Neutrophil (primary cell): ENCODE measurements at regions not wholly inside any gene's neighbourhood (a gene's known extent, or its start where the extent isn't known, plus 50 kb on each side); places are given as distances from the start of the nearest gene placed in this dataset.

Source experiments
- H3K27ac ChIP-seq: fragments of 200-600 bp; sonication (generic); 2 replicates; pipeline ENCODE4 v1.5.1; 2016; ENCODE audit warnings: mild to moderate bottlenecking, moderate library complexity
- H3K27me3 ChIP-seq: fragments of 200-600 bp; sonication (generic); 2 replicates; pipeline ENCODE4 v1.6.0; 2016; ENCODE audit warnings: mild to moderate bottlenecking
- H3K36me3 ChIP-seq: fragments of 200-600 bp; sonication (generic); 2 replicates; pipeline ENCODE4 v1.5.1; 2017
- H3K4me1 ChIP-seq, 2 experiments: fragments of 200-600 bp in 1 of 2; sonication (generic) in 1 of 2; 1 replicate in 1 of 2; 2 replicates in 1 of 2; pipeline versions ENCODE4 v1.5.1 to v1.6.1; 2013 to 2016; ENCODE audit warnings: low read depth in 1 of 2, low read length in 1 of 2, mild to moderate bottlenecking in 1 of 2, moderate library complexity in 1 of 2; ENCODE audit not compliant: control insufficient read depth in 1 of 2, insufficient read depth in 1 of 2
- H3K4me3 ChIP-seq, 2 experiments: fragments of 200-600 bp in 1 of 2; sonication (generic) in 1 of 2; 1 replicate in 1 of 2; 2 replicates in 1 of 2; pipeline ENCODE4 v1.5.1; 2013 to 2016; ENCODE audit warnings: low read depth in 1 of 2, low read length in 1 of 2, mild to moderate bottlenecking in 1 of 2, moderate library complexity in 1 of 2
- H3K9me3 ChIP-seq: fragments of 200-600 bp; sonication (generic); 2 replicates; pipeline ENCODE4 v1.5.1; 2016
- TF ChIP-seq, protein P1 (sequence below): fragments of 200-600 bp; sonication (generic); IDR thresholded peaks from 2 replicates; pipeline ENCODE4 v1.5.1; 2016; ENCODE audit warnings: antibody characterized with exemption

DNA sequence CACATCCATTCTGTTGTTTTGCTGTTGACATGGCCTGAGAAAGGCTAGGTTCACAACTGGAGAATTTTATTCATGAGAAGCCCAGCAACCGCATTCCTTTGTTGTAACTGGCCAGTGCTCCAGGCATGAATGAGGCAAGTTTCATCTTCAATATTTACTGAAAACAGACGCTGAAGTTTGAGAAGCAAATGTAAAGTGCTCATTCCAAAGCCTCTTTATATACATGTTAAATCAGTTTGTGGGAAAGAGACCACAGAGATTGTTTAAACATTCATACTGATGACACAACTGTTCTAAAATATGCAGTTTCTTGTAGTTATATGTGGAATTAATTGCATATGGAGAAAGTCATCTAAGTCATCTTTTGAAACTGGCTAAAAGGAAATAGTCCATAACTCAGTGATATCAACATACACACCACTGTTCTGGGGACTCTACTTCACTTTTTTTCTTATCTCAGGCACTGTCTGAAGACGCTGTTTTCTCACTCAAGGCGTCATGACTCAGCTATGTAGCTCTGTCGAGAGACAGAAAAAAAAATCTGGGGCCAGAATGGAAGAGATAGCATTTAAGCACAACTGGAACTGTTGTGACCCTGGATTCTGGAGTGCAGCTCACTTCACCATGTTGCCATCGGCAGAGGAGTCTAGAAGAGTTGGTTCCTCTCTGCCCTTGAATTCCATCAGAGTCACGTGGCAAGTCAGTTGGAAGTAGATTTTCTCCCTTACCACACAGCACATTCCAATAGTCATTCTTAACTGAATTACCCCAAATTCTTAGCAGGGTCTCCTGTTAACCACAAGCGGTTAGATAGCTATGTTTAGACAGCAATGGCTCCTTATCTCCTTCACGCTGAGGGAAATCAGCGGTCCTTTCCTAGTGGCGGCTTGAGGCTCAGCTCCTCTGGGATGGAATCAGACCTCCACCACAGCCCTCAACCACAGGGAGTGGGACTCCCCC lies 258.4 kb upstream of the HMGA2 start:
- Histone ChIP-seq H3K27me3 (peaks cover 23% of the 10 kb centered on the region), H3K4me3 (no peak overlapping the region), H3K9me3 (no peaks in the 10 kb centered on the region), H3K4me1 (no peaks in the 10 kb centered on the region), H3K36me3 (no peaks in the 10 kb centered on the region), H3K27ac (no peak overlapping the region)
- TF ChIP-seq, protein P1, sequence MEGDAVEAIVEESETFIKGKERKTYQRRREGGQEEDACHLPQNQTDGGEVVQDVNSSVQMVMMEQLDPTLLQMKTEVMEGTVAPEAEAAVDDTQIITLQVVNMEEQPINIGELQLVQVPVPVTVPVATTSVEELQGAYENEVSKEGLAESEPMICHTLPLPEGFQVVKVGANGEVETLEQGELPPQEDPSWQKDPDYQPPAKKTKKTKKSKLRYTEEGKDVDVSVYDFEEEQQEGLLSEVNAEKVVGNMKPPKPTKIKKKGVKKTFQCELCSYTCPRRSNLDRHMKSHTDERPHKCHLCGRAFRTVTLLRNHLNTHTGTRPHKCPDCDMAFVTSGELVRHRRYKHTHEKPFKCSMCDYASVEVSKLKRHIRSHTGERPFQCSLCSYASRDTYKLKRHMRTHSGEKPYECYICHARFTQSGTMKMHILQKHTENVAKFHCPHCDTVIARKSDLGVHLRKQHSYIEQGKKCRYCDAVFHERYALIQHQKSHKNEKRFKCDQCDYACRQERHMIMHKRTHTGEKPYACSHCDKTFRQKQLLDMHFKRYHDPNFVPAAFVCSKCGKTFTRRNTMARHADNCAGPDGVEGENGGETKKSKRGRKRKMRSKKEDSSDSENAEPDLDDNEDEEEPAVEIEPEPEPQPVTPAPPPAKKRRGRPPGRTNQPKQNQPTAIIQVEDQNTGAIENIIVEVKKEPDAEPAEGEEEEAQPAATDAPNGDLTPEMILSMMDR = no peak

DNA sequence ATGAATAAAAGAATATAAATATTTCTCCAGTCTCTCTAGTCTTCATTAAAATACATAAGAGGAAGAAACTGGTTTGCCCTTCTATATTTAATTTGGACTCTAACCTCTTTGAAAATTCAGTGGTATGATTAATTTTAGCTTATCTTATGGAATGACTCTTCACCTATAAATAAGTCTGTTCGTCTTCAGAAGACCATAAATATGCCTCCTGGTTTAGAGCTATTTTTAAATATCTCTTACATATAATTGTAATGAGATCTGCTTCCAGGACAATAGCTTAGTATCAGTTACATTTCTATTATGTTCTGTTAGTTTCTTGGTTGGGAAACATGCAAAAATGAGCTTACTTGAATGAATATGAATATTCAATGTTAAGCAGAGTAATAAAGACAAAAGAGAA lies 257.5 kb upstream of the HMGA2 start:
- TF ChIP-seq, protein P1 = no peak
- Histone ChIP-seq H3K4me3 (no peak overlapping the region), H3K36me3 (no peaks in the 10 kb centered on the region), H3K27ac (no peak overlapping the region), H3K27me3 (peaks cover 19% of the 10 kb centered on the region), H3K4me1 (no peaks in the 10 kb centered on the region), H3K9me3 (no peaks in the 10 kb centered on the region)

DNA sequence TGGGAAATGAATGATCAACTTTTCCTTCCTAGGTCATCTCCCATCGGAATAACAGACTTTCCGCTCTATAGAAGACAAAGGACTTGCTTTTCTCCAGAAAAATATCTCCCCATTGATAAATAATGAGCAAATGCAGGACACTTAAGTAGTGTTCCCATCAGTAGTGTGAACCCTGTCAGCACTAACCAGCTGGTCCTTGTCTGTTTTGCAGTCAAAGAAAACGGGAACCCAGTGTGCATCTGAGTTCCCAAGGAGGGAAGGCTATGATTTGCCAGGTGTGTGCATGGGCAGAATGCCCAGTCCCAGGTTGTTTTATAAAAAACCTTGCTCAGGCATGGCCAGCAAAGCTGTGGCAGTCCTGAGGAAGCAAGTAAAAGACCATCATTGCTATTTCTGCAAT lies 256.5 kb upstream of the HMGA2 start:
- H3K9me3 ChIP-seq = no peaks in the 10 kb centered on the region
- H3K4me1 ChIP-seq = no peaks in the 10 kb centered on the region
- H3K27me3 ChIP-seq = peaks cover 19% of the 10 kb centered on the region
- TF ChIP-seq, protein P1 = no peak
- H3K4me3 ChIP-seq = no peak overlapping the region
- H3K27ac ChIP-seq = no peak overlapping the region
- no peaks in the 10 kb centered on the region for H3K36me3 ChIP-seq

DNA sequence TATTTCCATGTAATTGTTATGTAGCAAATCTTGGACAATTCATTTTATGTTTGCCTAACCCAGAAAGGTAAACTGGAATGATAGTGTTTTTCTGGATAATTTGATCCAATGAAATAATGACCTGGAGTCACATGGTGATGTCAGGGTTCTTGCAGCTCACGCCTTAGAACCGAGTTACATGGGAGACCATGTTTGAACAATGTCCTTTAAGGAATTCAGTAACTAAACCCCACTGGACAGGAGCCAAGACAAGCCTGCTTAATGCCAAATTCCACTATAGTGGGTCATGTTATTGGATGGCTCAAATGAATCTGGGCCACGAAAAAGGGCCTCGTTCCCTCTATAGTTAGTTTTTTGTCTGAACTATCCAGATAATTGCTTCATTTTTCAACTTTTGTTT lies 255.8 kb upstream of the HMGA2 start:
- TF ChIP-seq, protein P1 = no peak
- H3K27me3 ChIP-seq = peaks cover 19% of the 10 kb centered on the region
- H3K27ac ChIP-seq = no peak overlapping the region

DNA sequence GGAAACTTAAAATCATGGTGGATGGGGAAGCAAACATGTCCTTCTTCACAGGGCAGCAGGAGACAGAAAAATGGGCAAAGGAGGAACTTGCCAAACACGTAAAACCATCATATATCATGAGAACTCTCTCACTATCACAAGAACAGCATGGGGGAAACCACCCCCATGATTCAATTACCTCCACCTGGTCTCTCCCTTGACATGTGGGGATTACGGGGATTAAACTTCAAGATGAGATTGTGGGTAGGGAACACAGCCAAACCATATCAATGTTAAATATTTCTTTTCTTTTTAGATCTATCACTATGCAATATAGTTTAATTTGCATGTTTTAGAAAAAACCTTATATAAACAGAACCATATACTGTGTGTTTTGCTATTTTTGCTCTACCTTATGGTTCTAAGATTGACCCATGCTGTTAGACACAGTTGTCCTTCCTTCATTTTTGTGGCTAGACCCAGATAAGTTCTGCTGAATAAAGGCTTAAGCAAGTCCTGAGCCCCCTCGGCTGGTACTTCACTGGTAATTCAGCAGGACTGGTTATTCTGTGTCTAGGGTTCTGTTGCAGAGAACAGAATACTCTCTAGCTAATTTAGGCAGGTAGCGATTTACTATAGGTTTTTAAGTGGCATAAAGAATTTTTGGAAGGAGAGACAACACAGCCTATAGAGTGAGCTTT lies 253.7 kb upstream of the HMGA2 start:
- TF ChIP-seq, protein P1 = no peak
- no peaks in the 10 kb centered on the region for H3K9me3 ChIP-seq
- H3K36me3 ChIP-seq = no peaks in the 10 kb centered on the region
- H3K4me1 ChIP-seq = no peaks in the 10 kb centered on the region
- no peak overlapping the region for H3K4me3 ChIP-seq
- H3K27me3 ChIP-seq = peaks cover 14% of the 10 kb centered on the region
- H3K27ac ChIP-seq = no peak overlapping the region

More for the DNA sequence above, 255.8 kb upstream of the HMGA2 start:
- Histone ChIP-seq H3K4me3 (no peak overlapping the region), H3K36me3 (no peaks in the 10 kb centered on the region), H3K4me1 (no peaks in the 10 kb centered on the region), H3K9me3 (no peaks in the 10 kb centered on the region)
